H9 (cell line): ENCODE measurements at regions not wholly inside any gene's neighbourhood (a gene's known extent, or its start where the extent isn't known, plus 50 kb on each side); places are given as distances from the start of the nearest gene placed in this dataset.

Experiments
- DNase-seq: peaks from one replicate; pipeline ENCODE4 v3.0.0-alpha.2; 2017
- H2AFZ ChIP-seq: one replicate; pipeline ENCODE4 v1.6.1; 2013; ENCODE audit warnings: mild to moderate bottlenecking, low read length, control low read depth, moderate library complexity
- H2AK5ac ChIP-seq: 2 replicates; pipeline ENCODE4 v1.6.1; 2013; ENCODE audit warnings: low read length, control low read depth, mixed read lengths; ENCODE audit not compliant: insufficient read length
- H2BK120ac ChIP-seq: one replicate; pipeline ENCODE4 v1.6.1; 2013; ENCODE audit warnings: low read depth, mild to moderate bottlenecking, low read length, control low read depth, inconsistent platforms; ENCODE audit not compliant: poor library complexity, severe bottlenecking
- H2BK12ac ChIP-seq: 2 replicates; pipeline ENCODE4 v1.6.1; 2013; ENCODE audit warnings: low read length, control low read depth, mixed read lengths, low read depth; ENCODE audit not compliant: insufficient read length
- H2BK15ac ChIP-seq: 2 replicates; pipeline ENCODE4 v1.6.1; 2013; ENCODE audit warnings: low read depth, low read length, control low read depth
- H2BK20ac ChIP-seq: one replicate; pipeline ENCODE4 v1.6.1; 2013; ENCODE audit warnings: low read depth, mild to moderate bottlenecking, low read length, control low read depth, inconsistent platforms; ENCODE audit not compliant: poor library complexity, severe bottlenecking
- H2BK5ac ChIP-seq: 2 replicates; pipeline ENCODE4 v1.6.1; 2013; ENCODE audit warnings: low read length, control low read depth, mixed read lengths; ENCODE audit not compliant: insufficient read length
- H3K14ac ChIP-seq: 2 replicates; pipeline ENCODE4 v1.6.1; 2013; ENCODE audit warnings: low read length, control low read depth; ENCODE audit not compliant: insufficient read depth
- H3K18ac ChIP-seq: 2 replicates; pipeline ENCODE4 v1.6.1; 2013; ENCODE audit warnings: low read depth, mild to moderate bottlenecking, mixed read lengths, low read length, control low read depth; ENCODE audit not compliant: insufficient read length
- H3K23ac ChIP-seq: 2 replicates; pipeline ENCODE4 v1.6.1; 2013; ENCODE audit warnings: low read length, control low read depth, mixed read lengths, low read depth; ENCODE audit not compliant: insufficient read length
- H3K23me2 ChIP-seq: 2 replicates; pipeline ENCODE4 v1.6.1; 2013; ENCODE audit warnings: low read depth, mild to moderate bottlenecking, mixed read lengths, low read length, control low read depth; ENCODE audit not compliant: insufficient read length, poor library complexity, severe bottlenecking
- H3K27ac ChIP-seq: 2 replicates; pipeline ENCODE4 v1.5.1; 2013; ENCODE audit warnings: low read length, control low read depth, mixed read lengths, low read depth; ENCODE audit not compliant: insufficient read length
- H3K27me3 ChIP-seq: 2 replicates; pipeline ENCODE4 v1.6.1; 2013; ENCODE audit warnings: low read length, control low read depth, inconsistent platforms; ENCODE audit not compliant: insufficient read depth
- H3K4ac ChIP-seq: 2 replicates; pipeline ENCODE4 v1.6.1; 2013; ENCODE audit warnings: low read depth, mild to moderate bottlenecking, control low read depth, inconsistent platforms, low read length, moderate library complexity
- H3K4me1 ChIP-seq: 2 replicates; pipeline ENCODE4 v1.6.1; 2013; ENCODE audit warnings: low read length, control low read depth, inconsistent platforms; ENCODE audit not compliant: insufficient read depth
- H3K4me2 ChIP-seq: 2 replicates; pipeline ENCODE4 v1.6.1; 2013; ENCODE audit warnings: low read length, control low read depth, mixed read lengths; ENCODE audit not compliant: insufficient read length, insufficient read depth
- H3K56ac ChIP-seq: 2 replicates; pipeline ENCODE4 v1.6.1; 2013; ENCODE audit warnings: low read depth, mild to moderate bottlenecking, mixed read lengths, low read length, control low read depth; ENCODE audit not compliant: insufficient read length
- H3K79me1 ChIP-seq: 2 replicates; pipeline ENCODE4 v1.6.1; 2013; ENCODE audit warnings: low read depth, mild to moderate bottlenecking, moderate library complexity, low read length, control low read depth, inconsistent platforms; ENCODE audit not compliant: insufficient read depth, poor library complexity, severe bottlenecking
- H3K79me2 ChIP-seq: 2 replicates; pipeline ENCODE4 v1.6.1; 2013; ENCODE audit warnings: low read length, control low read depth, inconsistent platforms; ENCODE audit not compliant: insufficient read depth
- H3K9ac ChIP-seq: 2 replicates; pipeline ENCODE4 v1.6.1; 2013; ENCODE audit warnings: low read length, control low read depth, mixed read lengths; ENCODE audit not compliant: insufficient read length; ENCODE audit errors: extremely low read depth
- H3K9me3 ChIP-seq: one replicate; pipeline ENCODE4 v1.6.1; 2013; ENCODE audit warnings: low read depth, low read length, inconsistent platforms; ENCODE audit not compliant: control insufficient read depth
- H3T11ph ChIP-seq: one replicate; pipeline ENCODE4 v1.6.1; 2013; ENCODE audit warnings: mild to moderate bottlenecking, low read length, control low read depth, inconsistent platforms
- H4K20me1 ChIP-seq: one replicate; pipeline ENCODE4 v1.6.1; 2013; ENCODE audit not compliant: control insufficient read depth, insufficient read length, insufficient read depth
- H4K5ac ChIP-seq: 2 replicates; pipeline ENCODE4 v1.6.1; 2013; ENCODE audit warnings: low read depth, mild to moderate bottlenecking, mixed read lengths, low read length, control low read depth; ENCODE audit not compliant: insufficient read length
- H4K8ac ChIP-seq: replicated peaks from 2 replicates; pipeline ENCODE4 v1.6.1; 2013; ENCODE audit warnings: low read length, control low read depth, mixed read lengths, low read depth; ENCODE audit not compliant: insufficient read length
- H4K91ac ChIP-seq: 2 replicates; pipeline ENCODE4 v1.6.1; 2013; ENCODE audit warnings: low read depth, mild to moderate bottlenecking, moderate library complexity, mixed read lengths, low read length, control low read depth; ENCODE audit not compliant: insufficient read length
- H3K27ac Mint-ChIP-seq, 3 experiments: 2 replicates in 2 of 3; 3 replicates in 1 of 3; pipeline ENCODE4 v1.8.0; 2020 to 2021; ENCODE audit warnings: mixed read lengths in 3 of 3, mild to moderate bottlenecking in 1 of 3, moderate library complexity in 1 of 3
- H3K27me3 Mint-ChIP-seq: 2 replicates; pipeline ENCODE4 v1.8.0; 2021; ENCODE audit warnings: low read depth, mild to moderate bottlenecking, moderate library complexity, mixed read lengths
- H3K36me3 Mint-ChIP-seq, 3 experiments: 2 replicates in 2 of 3; 3 replicates in 1 of 3; pipeline ENCODE4 v1.8.0; 2020 to 2021; ENCODE audit warnings: low read depth in 3 of 3, mixed read lengths in 3 of 3; ENCODE audit not compliant: insufficient read depth in 1 of 3
- H3K4me1 Mint-ChIP-seq, 2 experiments: 2 replicates each; pipeline ENCODE4 v1.8.0; 2020; ENCODE audit warnings: mixed read lengths in 2 of 2
- H3K4me3 Mint-ChIP-seq, 2 experiments: 2 replicates in 1 of 2; 3 replicates in 1 of 2; pipeline ENCODE4 v1.8.0; 2020 to 2021; ENCODE audit warnings: mild to moderate bottlenecking in 2 of 2, mixed read lengths in 2 of 2, moderate library complexity in 1 of 2
- H3K9me3 Mint-ChIP-seq, 2 experiments: 2 replicates in 1 of 2; 3 replicates in 1 of 2; pipeline ENCODE4 v1.8.0; 2020; ENCODE audit warnings: mild to moderate bottlenecking in 2 of 2, mixed read lengths in 2 of 2, moderate library complexity in 1 of 2
- CTCF ChIP-seq: fragments of 200-600 bp; sonication (generic); conservative IDR thresholded peaks from 3 replicates; pipeline ENCODE4 v1.8.0; 2021; ENCODE audit warnings: antibody characterized with exemption, mild to moderate bottlenecking
- WGBS: extraction: QIAGEN DNeasy Blood & Tissue Kit; methylation state at CpG from one replicate; pipeline ENCODE4 v1.1.7; 2013; ENCODE audit warnings: missing lambda C conversion rate, low lambda C conversion rate, mixed read lengths; ENCODE audit not compliant: insufficient read length; ENCODE audit errors: extremely low coverage; 5-methylcytosine and 5-hydroxymethylcytosine counted together

- no peak for DNase-seq
Measured at GRCh38 chr2:11912980-11913379, 166.5 kb downstream of the LPIN1 start.

More at GRCh38 chr2:11912980-11913379, 166.5 kb downstream of the LPIN1 start:
- Histone ChIP-seq H3K4me2 (no peak overlapping the region), H2AFZ (no peak overlapping the region), H3K23me2 (no peaks in the 10 kb centered on the region), H3K9me3 (no peaks in the 10 kb centered on the region), H2BK15ac (no peak overlapping the region), H3K79me2 (no peaks in the 10 kb centered on the region), H3K56ac (no peak overlapping the region), H2BK12ac (no peak overlapping the region), H3K4ac (no peak overlapping the region), H3K14ac (no peak overlapping the region), H3K9ac (no peak overlapping the region), H2BK120ac (no peak overlapping the region), H3T11ph (no peak overlapping the region), H3K27ac (no peak overlapping the region), H4K8ac (no peak overlapping the region), H2BK20ac (no peak overlapping the region), H4K20me1 (no peaks in the 10 kb centered on the region), H3K23ac (no peak overlapping the region), H2AK5ac (no peak overlapping the region), H4K5ac (no peak overlapping the region), H3K27me3 (no peaks in the 10 kb centered on the region), H4K91ac (no peak overlapping the region), H2BK5ac (no peak overlapping the region), H3K18ac (no peak overlapping the region), H3K79me1 (no peaks in the 10 kb centered on the region), H3K4me1 (no peaks in the 10 kb centered on the region)
- H3K27ac Mint-ChIP-seq: no peak overlapping the region
- no peaks in the 10 kb centered on the region for H3K4me1 Mint-ChIP-seq
- H3K36me3 Mint-ChIP-seq: peaks cover 0 to 8% (median 0%) of the 10 kb centered on the region in 3 experiments; a peak in 2 of 7 replicates
- no CpG with 5 or more reads among the region's 1 CpG for WGBS
- H3K4me3 Mint-ChIP-seq: no peak overlapping the region
- peaks cover 5 to 7% of the 10 kb centered on the region in 2 experiments; a peak in 4 of 5 replicates for H3K9me3 Mint-ChIP-seq
- no peak for TF ChIP-seq CTCF
- no peaks in the 10 kb centered on the region; the same call in 1 of the 2 replicates for H3K27me3 Mint-ChIP-seq
